Esophagus squamous epithelium (tissue), 4 donors: ENCODE measurements at regions not wholly inside any gene's neighbourhood (a gene's known extent, or its start where the extent isn't known, plus 50 kb on each side); places are given as distances from the start of the nearest gene placed in this dataset.
"Not testable (repeated sequence)": the region's sequence is repeated elsewhere in the genome, so short reads cannot be mapped to it uniquely, and the experiment has no call there.

Experiments used
- CTCF ChIP-seq, 6 experiments: fragments of 450-650 bp in 4 of 6; fragments of 200-600 bp in 2 of 6; sonication (generic) in 2 of 6; IDR thresholded peaks; one replicate each; pipeline ENCODE4 v1.5.1; 2016 to 2019; ENCODE audit warnings: antibody characterized with exemption in 6 of 6, mild to moderate bottlenecking in 4 of 6, moderate library complexity in 4 of 6
- POLR2A ChIP-seq, 4 donors: fragments of 450-650 bp; IDR thresholded peaks; one replicate each; pipeline ENCODE4 v1.6.1; 2017; ENCODE audit warnings: antibody characterized with exemption in 4 of 4, mild to moderate bottlenecking in 4 of 4, moderate library complexity in 3 of 4

- not testable (repeated sequence) for TF ChIP-seq CTCF, POLR2A (IDR thresholded peaks at IDR 0.05)
Observed at GRCh38 chr21:13877503-13877902, 267.9 kb downstream of the POTED start.
